Neural cell (in vitro differentiated cells): ENCODE measurements at regions not wholly inside any gene's neighbourhood (a gene's known extent, or its start where the extent isn't known, plus 50 kb on each side); places are given as distances from the start of the nearest gene placed in this dataset.
"Not testable (repeated sequence)": the region's sequence is repeated elsewhere in the genome, so short reads cannot be mapped to it uniquely, and the experiment has no call there.

Experiments used
- H2AFZ ChIP-seq: fragments of 200-600, 300-800 bp; sonication (generic), shearing (Covaris generic); 2 replicates; pipeline ENCODE4 v1.6.0; 2014; ENCODE audit warnings: low read depth, mild to moderate bottlenecking, antibody characterized with exemption, low read length, moderate library complexity
- H3F3A ChIP-seq: fragments of 200-600 bp; shearing (Covaris generic); 2 replicates; pipeline ENCODE4 v1.6.1; 2016; ENCODE audit warnings: mild to moderate bottlenecking, moderate library complexity, mixed read lengths, antibody characterized with exemption, low read length; ENCODE audit not compliant: insufficient read depth, poor library complexity, severe bottlenecking
- H3K27ac ChIP-seq: fragments of 200-600, 300-800 bp; sonication (generic), shearing (Covaris generic); 2 replicates; pipeline ENCODE4 v1.5.1; 2014; ENCODE audit warnings: mild to moderate bottlenecking, low read length, moderate library complexity
- H3K27me3 ChIP-seq: fragments of 300-800, 200-600 bp; sonication (generic), shearing (Covaris generic); 2 replicates; pipeline ENCODE4 v1.6.0; 2014; ENCODE audit warnings: mild to moderate bottlenecking, low read depth, low read length, moderate library complexity; ENCODE audit not compliant: insufficient read depth
- H3K36me3 ChIP-seq: fragments of 300-800, 200-600 bp; sonication (generic), shearing (Covaris generic); 2 replicates; pipeline ENCODE4 v1.5.1; 2014; ENCODE audit warnings: mild to moderate bottlenecking, antibody characterized with exemption, low read length, moderate library complexity; ENCODE audit not compliant: insufficient read depth
- H3K4me2 ChIP-seq: fragments of 300-800, 200-600 bp; sonication (generic), shearing (Covaris generic); 2 replicates; pipeline ENCODE4 v1.6.0; 2014; ENCODE audit warnings: mild to moderate bottlenecking, low read length
- H3K4me3 ChIP-seq: fragments of 300-800, 200-600 bp; sonication (generic), shearing (Covaris generic); 2 replicates; pipeline ENCODE4 v1.5.1; 2014; ENCODE audit warnings: mild to moderate bottlenecking, low read length, moderate library complexity
- H3K79me2 ChIP-seq: fragments of 200-600 bp; shearing (Covaris generic); replicated peaks from 2 replicates; pipeline ENCODE4 v1.6.0; 2014; ENCODE audit warnings: mild to moderate bottlenecking, low read length, moderate library complexity; ENCODE audit not compliant: insufficient read depth
- H3K9ac ChIP-seq: fragments of 300-800, 200-600 bp; sonication (generic), shearing (Covaris generic); 2 replicates; pipeline ENCODE4 v1.6.1; 2016; ENCODE audit warnings: mild to moderate bottlenecking, low read length, mixed read lengths
- H3K9me2 ChIP-seq: fragments of 200-600 bp; shearing (Covaris generic); 2 replicates; pipeline ENCODE4 v1.6.1; 2016; ENCODE audit warnings: mild to moderate bottlenecking, low read length, mixed read lengths; ENCODE audit not compliant: insufficient read depth
- H3K9me3 ChIP-seq: fragments of 200-600, 300-800 bp; sonication (generic), shearing (Covaris generic); 2 replicates; pipeline ENCODE4 v1.6.1; 2016; ENCODE audit warnings: mild to moderate bottlenecking, mixed run types, low read length, moderate library complexity, mixed read lengths
- H4K20me1 ChIP-seq: fragments of 200-600 bp; shearing (Covaris generic); 2 replicates; pipeline ENCODE4 v1.6.1; 2016; ENCODE audit warnings: mild to moderate bottlenecking, mixed run types; ENCODE audit not compliant: insufficient read depth
- EP300 ChIP-seq: fragments of 450-650 bp; conservative IDR thresholded peaks from 2 replicates; pipeline ENCODE4 v1.6.1; 2014; ENCODE audit warnings: antibody characterized with exemption, mild to moderate bottlenecking, moderate library complexity; ENCODE audit not compliant: poor library complexity, severe bottlenecking
- EZH2 ChIP-seq: fragments of 200-600, 300-800 bp; shearing (Covaris generic), sonication (generic); IDR thresholded peaks from 2 replicates; pipeline ENCODE4 v1.6.1; 2014; ENCODE audit warnings: antibody characterized with exemption, low read length, borderline replicate concordance, mild to moderate bottlenecking; ENCODE audit not compliant: insufficient read depth, poor library complexity, severe bottlenecking
- MXI1 ChIP-seq: fragments of 450-650 bp; conservative IDR thresholded peaks from 2 replicates; pipeline ENCODE4 v1.6.1; 2014; ENCODE audit warnings: antibody characterized with exemption, mild to moderate bottlenecking; ENCODE audit not compliant: poor library complexity, severe bottlenecking
- POLR2AphosphoS5 ChIP-seq: IDR thresholded peaks from 2 replicates; pipeline ENCODE4 v1.6.1; 2012
- RAD21 ChIP-seq: fragments of 450-650 bp; conservative IDR thresholded peaks from 2 replicates; pipeline ENCODE4 v1.6.1; 2014; ENCODE audit warnings: antibody characterized with exemption, mild to moderate bottlenecking, moderate library complexity
- REST ChIP-seq: IDR thresholded peaks from 2 replicates; pipeline ENCODE4 v1.6.1; 2012; ENCODE audit warnings: borderline replicate concordance
- SMC3 ChIP-seq: fragments of 450-650 bp; conservative IDR thresholded peaks from 2 replicates; pipeline ENCODE4 v1.6.1; 2014; ENCODE audit warnings: antibody characterized with exemption, mild to moderate bottlenecking, moderate library complexity; ENCODE audit not compliant: poor library complexity
- TAF1 ChIP-seq: IDR thresholded peaks from 2 replicates; pipeline ENCODE4 v1.6.1; 2012; ENCODE audit warnings: low read depth
- TF ChIP-seq, protein P1 (sequence below): fragments of 450-650 bp; IDR thresholded peaks from 2 replicates; pipeline ENCODE4 v1.5.1; 2014; ENCODE audit warnings: antibody characterized with exemption, mild to moderate bottlenecking, moderate library complexity; ENCODE audit not compliant: poor library complexity, severe bottlenecking

- Histone ChIP-seq H3K27ac (no peak overlapping the region), H3K4me2 (no peak overlapping the region), H3K9me3 (no peaks in the 10 kb centered on the region), H4K20me1 (no peaks in the 10 kb centered on the region), H3K36me3 (no peaks in the 10 kb centered on the region), H3K9me2 (no peaks in the 10 kb centered on the region), H3K79me2 (no peaks in the 10 kb centered on the region), H3K4me3 (no peak overlapping the region), H3K9ac (no peak overlapping the region), H3K27me3 (no peaks in the 10 kb centered on the region), H2AFZ (no peak overlapping the region), H3F3A (no peaks in the 10 kb centered on the region)
- TF ChIP-seq RAD21 (no peak), MXI1 (no peak), SMC3 (no peak), TAF1 (no peak), EP300 (no peak), POLR2AphosphoS5 (no peak), EZH2 (no peak), REST (no peak)
- TF ChIP-seq, protein P1, sequence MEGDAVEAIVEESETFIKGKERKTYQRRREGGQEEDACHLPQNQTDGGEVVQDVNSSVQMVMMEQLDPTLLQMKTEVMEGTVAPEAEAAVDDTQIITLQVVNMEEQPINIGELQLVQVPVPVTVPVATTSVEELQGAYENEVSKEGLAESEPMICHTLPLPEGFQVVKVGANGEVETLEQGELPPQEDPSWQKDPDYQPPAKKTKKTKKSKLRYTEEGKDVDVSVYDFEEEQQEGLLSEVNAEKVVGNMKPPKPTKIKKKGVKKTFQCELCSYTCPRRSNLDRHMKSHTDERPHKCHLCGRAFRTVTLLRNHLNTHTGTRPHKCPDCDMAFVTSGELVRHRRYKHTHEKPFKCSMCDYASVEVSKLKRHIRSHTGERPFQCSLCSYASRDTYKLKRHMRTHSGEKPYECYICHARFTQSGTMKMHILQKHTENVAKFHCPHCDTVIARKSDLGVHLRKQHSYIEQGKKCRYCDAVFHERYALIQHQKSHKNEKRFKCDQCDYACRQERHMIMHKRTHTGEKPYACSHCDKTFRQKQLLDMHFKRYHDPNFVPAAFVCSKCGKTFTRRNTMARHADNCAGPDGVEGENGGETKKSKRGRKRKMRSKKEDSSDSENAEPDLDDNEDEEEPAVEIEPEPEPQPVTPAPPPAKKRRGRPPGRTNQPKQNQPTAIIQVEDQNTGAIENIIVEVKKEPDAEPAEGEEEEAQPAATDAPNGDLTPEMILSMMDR: no peak
Measured at GRCh38 chr3:61407397-61407796, 154.0 kb upstream of the PTPRG start.

- Histone ChIP-seq H3K4me3 (no peak overlapping the region), H2AFZ (no peak overlapping the region), H3K9me3 (no peaks in the 10 kb centered on the region), H3K27me3 (no peaks in the 10 kb centered on the region), H4K20me1 (no peaks in the 10 kb centered on the region), H3K36me3 (no peaks in the 10 kb centered on the region), H3K79me2 (no peaks in the 10 kb centered on the region), H3K9ac (no peak overlapping the region), H3F3A (no peaks in the 10 kb centered on the region), H3K9me2 (no peaks in the 10 kb centered on the region), H3K4me2 (no peak overlapping the region), H3K27ac (no peak overlapping the region)
- no peak for TF ChIP-seq MXI1
- no peak for TF ChIP-seq TAF1
- no peak for TF ChIP-seq POLR2AphosphoS5
- no peak for TF ChIP-seq EZH2
Measured at GRCh38 chr3:61409638-61410037, 151.7 kb upstream of the PTPRG start.

DNA sequence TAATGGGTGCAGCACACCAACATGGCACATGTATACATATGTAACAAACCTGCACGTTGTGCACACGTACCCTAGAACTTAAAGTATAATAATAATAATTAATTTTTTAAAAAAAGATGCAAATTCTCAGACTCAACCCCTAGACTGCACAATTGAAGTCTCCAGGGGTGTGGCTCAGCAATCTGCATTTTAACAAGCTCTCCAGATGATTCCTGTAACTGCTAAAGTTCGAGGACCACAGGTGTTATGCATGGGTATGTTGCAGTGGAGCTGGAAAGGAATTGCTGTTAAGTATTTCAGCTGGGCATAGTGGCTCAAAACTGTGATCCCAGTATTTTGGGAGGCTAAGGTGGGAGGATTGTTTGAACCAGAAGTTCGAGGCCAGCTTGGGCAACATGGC is 151.0 kb upstream of the PTPRG start:
- not testable (repeated sequence) for H3F3A ChIP-seq, H2AFZ ChIP-seq, H3K4me3 ChIP-seq, H3K27ac ChIP-seq, H3K9me2 ChIP-seq, H3K27me3 ChIP-seq, H3K9ac ChIP-seq, H3K9me3 ChIP-seq, H3K79me2 ChIP-seq, H3K36me3 ChIP-seq, H3K4me2 ChIP-seq, H4K20me1 ChIP-seq
